GM19395 (cell line): ENCODE measurements at regions not wholly inside any gene's neighbourhood (a gene's known extent, or its start where the extent isn't known, plus 50 kb on each side); places are given as distances from the start of the nearest gene placed in this dataset.

ENCODE experiments used
- ATAC-seq: cut with Tn5 transposase; IDR thresholded peaks from one replicate; pipeline ENCODE4 v1.9.1; 2021; ENCODE audit warnings: mild to moderate bottlenecking, moderate library complexity; ENCODE audit not compliant: unreplicated experiment

- no peak for ATAC-seq
These were observed 171.9 kb upstream of the FN1 start for GRCh38 chr2:215607766-215608165.

DNA sequence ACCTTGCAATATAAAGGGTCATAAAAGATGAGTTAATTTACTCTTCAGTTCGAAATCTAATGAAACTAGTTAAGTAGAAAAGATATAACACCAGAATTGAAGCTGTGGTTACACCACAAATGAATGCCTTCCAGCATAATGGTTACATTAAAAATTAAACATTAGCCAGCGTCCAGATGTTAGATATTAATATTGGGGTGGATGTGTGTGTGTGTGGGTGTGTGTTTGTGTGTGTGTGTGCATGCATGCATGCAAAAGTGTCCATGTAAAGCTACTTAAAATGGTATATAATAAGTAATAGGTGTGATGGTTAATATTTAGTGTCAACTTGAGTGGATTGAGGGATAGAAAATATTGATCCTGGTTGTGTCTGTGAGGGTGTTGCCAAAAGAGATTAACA lies 170.4 kb upstream of the FN1 start:
- ATAC-seq: no peak

GRCh38 chr2:215605214-215605613 lies 169.3 kb upstream of the FN1 start:
- ATAC-seq: no peak

GRCh38 chr2:215604606-215605005 lies 168.7 kb upstream of the FN1 start:
- no peak for ATAC-seq

DNA sequence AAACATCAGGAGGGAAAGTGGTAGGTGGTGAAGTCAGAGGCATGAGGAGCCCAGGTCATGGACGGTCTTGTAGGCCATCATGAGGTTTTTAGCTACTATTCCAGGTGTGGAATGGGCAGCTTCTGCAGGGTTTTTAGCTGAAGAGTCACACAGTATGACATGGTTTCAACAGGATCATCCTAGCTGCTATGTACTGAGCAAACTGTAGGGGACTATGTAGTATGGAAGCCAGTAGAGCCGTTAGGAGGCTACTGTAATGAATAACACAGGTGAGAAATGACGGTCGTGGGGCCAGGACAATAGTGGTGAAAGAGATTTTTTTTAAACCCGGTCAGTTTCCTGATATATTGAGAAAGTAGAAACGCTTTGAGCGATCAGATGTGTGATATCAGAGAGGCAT lies 167.6 kb upstream of the FN1 start:
- no peak for ATAC-seq

DNA sequence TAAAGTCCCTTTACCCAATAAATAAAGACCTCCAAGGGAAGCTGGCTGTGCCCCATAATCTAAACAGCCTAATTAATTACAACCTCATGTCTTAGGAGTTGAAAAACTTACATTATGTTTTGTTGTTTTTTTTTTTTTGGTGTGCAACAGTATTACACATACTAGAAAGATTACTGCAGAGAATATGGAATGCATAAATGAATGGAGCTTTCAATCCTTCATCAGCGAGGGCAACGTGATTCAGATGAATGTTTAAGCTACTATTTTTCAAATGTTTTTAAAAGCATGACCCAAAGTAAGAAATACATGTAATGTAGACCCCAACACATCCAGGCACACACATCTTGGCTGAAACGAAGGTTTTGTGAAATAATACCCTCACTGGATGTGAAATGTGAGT lies 167.1 kb upstream of the FN1 start:
- no peak for ATAC-seq

GRCh38 chr2:215601990-215602721 lies 166.3 kb upstream of the FN1 start:
- ATAC-seq: no peak

DNA sequence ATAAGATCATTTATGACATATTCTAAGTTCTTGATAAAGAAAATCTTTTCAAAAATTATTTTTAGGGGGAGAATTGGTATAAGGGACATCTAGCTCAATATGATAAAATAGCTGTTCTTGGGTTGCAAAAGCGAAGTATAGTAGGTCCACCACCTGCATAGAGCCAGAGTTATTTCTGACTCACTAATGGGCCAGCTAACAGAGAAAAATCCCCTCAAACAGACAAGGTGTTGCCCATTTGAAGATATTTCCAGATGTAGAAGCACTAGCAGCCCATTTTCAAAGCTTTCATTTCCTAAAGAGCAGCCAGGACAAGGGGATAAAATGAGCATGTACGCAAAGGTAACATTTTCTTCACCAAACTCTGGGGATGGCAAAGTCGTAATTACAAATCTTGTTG lies 165.7 kb upstream of the FN1 start:
- no peak for ATAC-seq

DNA sequence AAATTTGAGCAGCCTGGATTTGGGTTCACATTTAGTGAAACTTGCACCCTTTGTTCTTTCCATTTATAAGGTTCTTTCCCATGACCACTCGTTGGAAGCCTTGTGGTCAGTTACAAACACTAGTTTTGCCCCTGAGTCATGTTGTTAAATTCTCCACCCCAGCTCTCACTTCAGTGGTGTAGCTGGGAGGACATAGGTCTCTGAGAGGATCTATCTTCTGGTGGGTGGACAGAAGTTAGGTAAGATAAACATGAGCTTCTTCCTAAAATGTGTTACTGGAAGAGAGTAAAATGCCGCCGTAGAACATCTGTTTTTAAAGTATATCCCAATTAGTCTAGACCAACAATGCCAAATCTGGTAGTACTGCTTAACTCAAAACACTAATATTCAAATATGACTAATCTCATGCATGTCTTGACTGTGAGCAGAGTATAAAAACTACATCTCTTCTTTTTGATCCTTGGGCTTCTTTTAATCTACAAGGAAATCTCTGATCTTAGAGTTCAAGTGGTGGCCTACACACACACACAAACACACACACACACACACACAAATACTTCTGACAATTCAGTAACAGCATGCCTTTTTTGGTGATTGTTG lies 162.6 kb upstream of the FN1 start:
- ATAC-seq: no peak

DNA sequence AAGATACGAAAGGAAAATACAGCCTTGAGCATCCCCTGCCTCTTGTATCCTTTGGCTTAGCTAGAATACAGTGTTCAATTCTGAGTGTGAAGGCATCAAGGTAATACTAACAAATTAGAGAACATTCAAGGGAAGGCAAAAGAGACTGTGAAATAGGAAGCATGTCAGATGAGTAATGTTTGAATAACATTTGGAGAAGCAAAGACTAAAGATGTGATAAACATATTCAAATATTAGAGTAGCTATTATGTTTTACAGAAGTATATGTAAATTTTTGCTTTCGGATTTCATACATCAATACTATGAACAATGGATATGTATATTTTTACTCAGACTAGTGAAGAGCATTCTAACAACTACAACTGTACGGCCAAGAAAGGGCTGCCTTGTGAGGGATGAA lies 161.7 kb upstream of the FN1 start:
- no peak for ATAC-seq

- ATAC-seq: no peak
These were observed 158.9 kb upstream of the FN1 start for GRCh38 chr2:215594766-215595165.

GRCh38 chr2:215590010-215590745 lies 154.3 kb upstream of the FN1 start:
- ATAC-seq: no peak

DNA sequence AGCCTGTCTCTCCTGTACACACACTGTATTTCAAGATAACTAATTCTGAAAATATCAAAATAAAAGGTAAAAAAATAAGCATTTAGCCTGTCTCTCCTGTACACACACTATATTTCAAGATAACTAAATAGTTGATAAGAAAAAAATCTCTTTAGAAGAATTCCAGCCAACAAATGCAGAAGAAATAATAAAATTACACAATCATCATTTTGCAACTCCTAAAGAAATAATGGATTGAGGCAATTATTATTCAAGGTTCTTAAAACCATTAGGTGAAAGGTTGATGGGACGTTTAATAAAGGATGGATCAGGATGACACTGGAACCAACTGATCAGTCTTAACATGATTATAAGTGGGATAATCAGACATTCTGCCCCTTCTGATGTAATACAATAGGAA lies 148.0 kb upstream of the FN1 start:
- ATAC-seq: no peak

DNA sequence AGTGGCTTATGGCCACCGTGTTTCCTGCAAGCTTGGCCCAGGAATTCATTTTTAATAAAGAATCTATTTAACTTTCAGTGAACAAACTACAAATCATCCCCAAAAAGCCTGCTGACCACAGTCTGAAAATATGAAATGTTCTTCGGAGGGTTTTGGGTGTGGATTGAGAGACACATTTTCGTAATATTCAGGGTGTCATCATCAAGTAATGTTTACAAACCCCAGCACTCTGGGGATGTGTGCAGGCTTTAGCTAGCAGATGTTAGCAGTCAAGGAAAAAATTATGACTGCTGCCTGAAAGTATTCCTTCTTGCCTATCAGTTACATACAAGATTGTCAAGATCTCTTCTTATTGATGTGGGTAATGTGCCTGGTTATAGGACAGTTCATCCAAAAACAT lies 143.9 kb upstream of the FN1 start:
- ATAC-seq: no peak

DNA sequence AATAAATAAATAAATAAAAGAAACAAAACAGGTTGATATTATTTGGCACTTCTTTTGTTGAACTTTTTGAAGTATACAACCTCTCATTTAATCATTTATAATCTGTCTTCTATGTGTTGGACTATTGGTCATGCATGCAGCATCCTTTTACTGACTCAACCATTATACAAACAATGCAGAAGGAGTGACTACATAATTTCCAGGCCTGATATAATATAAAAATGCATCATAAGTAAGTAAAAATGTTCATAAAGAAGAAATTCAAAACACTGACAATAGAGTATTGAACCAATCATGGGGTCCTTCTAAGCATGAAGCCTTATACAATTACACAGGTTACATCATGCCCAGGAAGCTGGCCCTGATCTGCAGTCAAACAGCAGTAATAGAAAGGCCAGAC lies 141.5 kb upstream of the FN1 start:
- no peak for ATAC-seq

GRCh38 chr2:215576572-215576971 lies 140.7 kb upstream of the FN1 start:
- no peak for ATAC-seq

DNA sequence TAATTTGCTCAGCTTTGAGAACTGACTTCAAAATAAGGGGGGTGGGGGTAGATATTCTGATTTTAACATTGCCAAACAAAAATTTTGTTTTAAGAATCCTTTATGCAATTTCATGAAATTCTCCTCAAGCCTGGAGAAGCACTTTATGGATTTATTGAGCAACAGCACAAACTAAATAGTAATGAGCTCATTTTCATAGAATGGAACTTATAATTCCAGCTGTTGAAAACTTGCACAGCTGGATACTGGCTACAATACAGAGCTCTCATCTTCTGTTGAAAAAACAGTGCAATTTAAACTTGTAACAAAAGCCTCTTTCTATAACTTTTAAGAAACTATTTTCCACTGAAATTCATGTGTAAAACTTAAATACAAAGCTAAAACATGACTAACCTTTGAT lies 137.6 kb upstream of the FN1 start:
- no peak for ATAC-seq

- no peak for ATAC-seq
These were observed 136.5 kb upstream of the FN1 start for GRCh38 chr2:215572341-215572848.

DNA sequence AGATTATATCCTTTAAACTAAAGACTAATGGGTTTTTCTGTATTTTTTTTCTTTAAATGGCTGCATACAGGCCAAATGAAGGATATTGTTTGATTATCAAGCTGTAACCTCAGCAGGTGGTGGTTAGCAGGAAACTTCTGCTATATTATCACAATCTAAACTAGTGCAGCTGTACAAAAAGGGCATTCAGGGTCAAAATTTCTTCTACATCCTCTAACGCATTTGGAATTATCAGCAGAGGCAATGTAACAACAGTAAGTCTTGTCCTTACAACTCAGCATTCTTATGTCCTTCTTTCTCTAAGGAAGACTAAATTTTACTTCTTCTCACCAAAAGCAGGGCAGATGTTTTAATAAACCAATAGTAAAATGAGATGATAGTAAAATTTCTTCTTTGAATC lies 135.8 kb upstream of the FN1 start:
- ATAC-seq: no peak

DNA sequence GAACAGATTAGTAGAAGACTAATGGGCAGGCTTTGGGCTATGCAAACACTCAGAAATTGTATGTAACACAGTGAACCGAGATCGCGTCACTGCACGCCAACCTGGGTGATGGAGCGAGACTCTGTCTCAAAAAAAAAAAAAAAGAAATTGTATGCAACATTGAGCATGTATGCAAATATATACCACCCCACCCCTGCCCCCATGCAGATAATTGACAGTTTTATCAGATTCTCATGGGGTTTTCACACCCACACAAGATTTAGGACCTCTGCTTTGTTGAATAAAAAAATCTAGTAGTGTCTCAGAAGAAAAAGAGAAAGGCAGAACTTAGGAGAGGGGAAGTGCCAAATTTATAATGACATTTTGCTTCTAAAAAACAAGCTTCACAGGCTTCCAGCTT lies 131.6 kb upstream of the FN1 start:
- ATAC-seq: peak; percentile 68

DNA sequence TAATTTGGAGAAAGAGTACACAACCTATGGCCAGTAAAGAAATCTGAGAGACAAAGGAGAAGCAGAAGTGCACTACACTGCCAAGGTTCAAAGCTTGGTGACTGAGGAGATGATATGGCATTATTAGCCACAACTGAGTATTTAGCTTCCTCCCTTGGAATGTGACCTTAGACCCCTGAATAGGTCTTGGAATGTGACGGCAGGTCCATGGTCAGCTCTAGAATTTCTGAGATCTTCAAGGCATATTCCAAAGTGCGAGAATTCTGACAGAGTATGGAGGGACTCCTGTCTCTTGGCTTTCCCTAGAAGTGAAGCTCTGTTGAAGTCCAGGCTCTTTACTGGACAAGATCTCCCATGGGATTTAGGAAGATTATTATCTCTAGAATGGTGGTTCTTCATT lies 130.0 kb upstream of the FN1 start:
- no peak for ATAC-seq

DNA sequence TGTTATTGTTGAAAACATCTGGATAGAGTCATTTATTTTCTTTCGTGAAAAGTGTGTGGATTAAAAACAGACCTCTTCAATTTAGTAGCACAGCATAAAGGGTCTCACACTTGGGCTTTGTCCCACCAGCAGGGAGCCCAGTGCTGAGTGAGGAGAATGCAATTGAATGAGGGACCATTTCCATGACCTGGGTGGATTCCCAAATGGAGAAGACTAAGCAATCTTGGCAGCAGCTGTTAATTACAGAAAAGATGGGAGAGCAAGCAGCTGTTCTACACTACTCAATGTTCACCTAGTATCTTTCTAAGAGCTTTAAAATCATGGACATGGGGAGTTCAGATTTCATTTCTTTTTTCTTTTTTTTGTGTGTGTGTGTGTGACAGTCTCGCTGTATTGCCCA lies 121.8 kb upstream of the FN1 start:
- no peak for ATAC-seq
